HG02798 (cell line): ENCODE measurements at regions not wholly inside any gene's neighbourhood (a gene's known extent, or its start where the extent isn't known, plus 50 kb on each side); places are given as distances from the start of the nearest gene placed in this dataset.
A peak's percentile ranks its signal among the peaks of the same experiment; 100 is the strongest.

Source experiments
- ATAC-seq: cut with Tn5 transposase; IDR thresholded peaks from one replicate; pipeline ENCODE4 v1.9.1; 2021; ENCODE audit warnings: mild to moderate bottlenecking; ENCODE audit not compliant: unreplicated experiment, poor library complexity

- no peak for ATAC-seq
Measured at GRCh38 chr11:116281173-116282160, 491.3 kb downstream of the BUD13 start.

GRCh38 chr11:116279511-116279910 lies 493.3 kb downstream of the BUD13 start:
- ATAC-seq, result no peak

GRCh38 chr11:116278076-116278475 lies 494.7 kb downstream of the BUD13 start:
- ATAC-seq, result no peak

GRCh38 chr11:116276051-116277044 lies 496.4 kb downstream of the BUD13 start:
- peak; percentile 86 for ATAC-seq

GRCh38 chr11:116275635-116276034 lies 497.2 kb downstream of the BUD13 start:
- no peak for ATAC-seq

- ATAC-seq, result no peak
Measured at GRCh38 chr11:116274521-116274920, 498.3 kb downstream of the BUD13 start.

- no peak for ATAC-seq
Measured at GRCh38 chr11:116272181-116272789, 500.5 kb downstream of the BUD13 start.

GRCh38 chr11:116271479-116271878 lies 501.3 kb downstream of the BUD13 start:
- ATAC-seq, result no peak

GRCh38 chr11:116267146-116267545 lies 505.6 kb downstream of the BUD13 start:
- no peak for ATAC-seq

- ATAC-seq, result no peak
Measured at GRCh38 chr11:116263770-116264169, 509.0 kb downstream of the BUD13 start.

GRCh38 chr11:116263019-116263418 lies 509.8 kb downstream of the BUD13 start:
- no peak for ATAC-seq

- ATAC-seq, result no peak
Measured at GRCh38 chr11:116262370-116262769, 510.4 kb downstream of the BUD13 start.

GRCh38 chr11:116261606-116262005 lies 511.2 kb downstream of the BUD13 start:
- ATAC-seq, result no peak

- ATAC-seq, result no peak
Measured at GRCh38 chr11:116258821-116259220, 514.0 kb downstream of the BUD13 start.

- ATAC-seq, result no peak
Measured at GRCh38 chr11:116257883-116258282, 514.9 kb downstream of the BUD13 start.

GRCh38 chr11:116257092-116257491 lies 515.7 kb downstream of the BUD13 start:
- no peak for ATAC-seq

GRCh38 chr11:116256215-116256614 lies 516.6 kb downstream of the BUD13 start:
- ATAC-seq, result no peak

GRCh38 chr11:116255321-116255953 lies 517.4 kb downstream of the BUD13 start:
- no peak for ATAC-seq

- ATAC-seq, result no peak
Measured at GRCh38 chr11:116250155-116250554, 522.6 kb downstream of the BUD13 start.

GRCh38 chr11:116249561-116249960 lies 523.2 kb downstream of the BUD13 start:
- ATAC-seq, result no peak
